HepG2 (cell line): ENCODE measurements at regions not wholly inside any gene's neighbourhood (a gene's known extent, or its start where the extent isn't known, plus 50 kb on each side); places are given as distances from the start of the nearest gene placed in this dataset.

Source experiments
- ATAC-seq: fragments of 200-7000 bp; cut with Tn5 transposase; 3 replicates; pipeline ENCODE4 v1.9.1; 2020; ENCODE audit warnings: mild to moderate bottlenecking, moderate library complexity
- BruUV-seq: library from RNA; stranded (reverse); fragments of 400-500 nt; replicated peaks from 2 replicates; lab custom pipeline; 2021; lab: Mats Ljungman, UMichigan
- CTCF ChIA-PET: fragments of 300-600 bp; formaldehyde crosslinking; extraction: SDS; loops from one replicate; lab custom pipeline; 2021; ENCODE audit warnings: low total read pairs, inconsistent platforms, low intra/inter-chr PET ratio; lab: Yijun Ruan, JAX
- POLR2A ChIA-PET: fragments of 350-600 bp; sonication (Branson Sonifier 250); formaldehyde crosslinking; loops from one replicate; lab custom pipeline; 2020; ENCODE audit warnings: antibody characterized with exemption, inconsistent platforms; lab: Yijun Ruan, JAX
- DNase-seq: peaks from one replicate; pipeline ENCODE4 v3.0.0-alpha.2; 2015; ENCODE audit warnings: low spot score
- FAIRE-seq: peaks from 3 replicates; lab custom pipeline; 2011; peaks lifted over from hg19 to GRCh38; lab: Jason Lieb, UNC
- H2AFZ ChIP-seq: one replicate; pipeline ENCODE4 v1.6.1; 2011; ENCODE audit warnings: low read length, inconsistent platforms
- H3K27ac ChIP-seq: fragments of 300-600 bp; 3 replicates; pipeline ENCODE4 v1.8.0; 2011; ENCODE audit warnings: mixed run types, mild to moderate bottlenecking, mixed read lengths, low read length, inconsistent platforms; ENCODE audit not compliant: insufficient read depth; ENCODE audit errors: extremely low read length
- H3K27me3 ChIP-seq, 2 experiments: fragments of 200-600 bp in 1 of 2; 2 replicates in 1 of 2; 3 replicates in 1 of 2; pipeline versions ENCODE4 v1.6.0 to v1.8.0; 2011; ENCODE audit warnings: low read length in 2 of 2, mild to moderate bottlenecking in 2 of 2, moderate library complexity in 2 of 2, inconsistent platforms in 1 of 2; ENCODE audit not compliant: insufficient read depth in 2 of 2, control insufficient read depth in 1 of 2
- H3K36me3 ChIP-seq, 2 experiments: fragments of 200-600 bp in 1 of 2; replicated peaks in 1 of 2; 2 replicates in 1 of 2; 3 replicates in 1 of 2; pipeline versions ENCODE4 v1.5.1 to v1.8.0; 2011; ENCODE audit warnings: low read length in 2 of 2, inconsistent platforms in 1 of 2; ENCODE audit not compliant: insufficient read depth in 2 of 2, control insufficient read depth in 1 of 2
- H3K4me1 ChIP-seq: 2 replicates; pipeline ENCODE4 v1.5.1; 2012; ENCODE audit warnings: low read length, inconsistent platforms; ENCODE audit not compliant: insufficient read depth
- H3K4me2 ChIP-seq: 2 replicates; pipeline ENCODE4 v1.6.0; 2011; ENCODE audit warnings: low read depth, low read length, inconsistent platforms
- H3K4me3 ChIP-seq, 3 experiments: fragments of 200-600 bp in 1 of 3; sonication (generic), shearing (Covaris generic) in 1 of 3; replicated peaks in 1 of 3; 2 replicates each; pipeline ENCODE4 v1.5.1; 2011 to 2016; ENCODE audit warnings: low read length in 3 of 3, inconsistent platforms in 2 of 3, low read depth in 2 of 3, mild to moderate bottlenecking in 2 of 3, control low read depth in 1 of 3, mixed read lengths in 1 of 3; ENCODE audit not compliant: insufficient read depth in 1 of 3
- H3K79me2 ChIP-seq: one replicate; pipeline ENCODE4 v1.6.1; 2011; ENCODE audit warnings: low read length, inconsistent platforms; ENCODE audit not compliant: insufficient read depth
- H3K9ac ChIP-seq: 2 replicates; pipeline ENCODE4 v1.6.0; 2011; ENCODE audit warnings: mild to moderate bottlenecking, low read depth, low read length, inconsistent platforms; ENCODE audit not compliant: insufficient read depth
- H3K9me3 ChIP-seq: 2 replicates; pipeline ENCODE4 v1.5.1; 2012; ENCODE audit warnings: mild to moderate bottlenecking, low read length
- H4K20me1 ChIP-seq: 2 replicates; pipeline ENCODE4 v1.6.0; 2011; ENCODE audit warnings: inconsistent platforms, mild to moderate bottlenecking, low read length, moderate library complexity; ENCODE audit not compliant: insufficient read depth
- DNMT1 ChIP-seq: sonication (generic); formaldehyde crosslinking; IDR thresholded peaks from 2 replicates; pipeline ENCODE4 v1.5.1; 2020; ENCODE audit warnings: mild to moderate bottlenecking, missing genetic modification reagents
- IKZF4 ChIP-seq: sonication (generic); formaldehyde crosslinking; IDR thresholded peaks from 2 replicates; pipeline ENCODE4 v1.5.1; 2020; ENCODE audit warnings: borderline replicate concordance, mild to moderate bottlenecking, low read depth, missing genetic modification reagents; ENCODE audit errors: not compliant biosample characterization
- IRX3 ChIP-seq: sonication (generic); formaldehyde crosslinking; IDR thresholded peaks from 2 replicates; pipeline ENCODE4 v1.8.1; 2023; ENCODE audit warnings: mild to moderate bottlenecking, low read depth, missing genetic modification reagents, borderline replicate concordance
- MIER2 ChIP-seq: IDR thresholded peaks from 2 replicates; pipeline ENCODE4 v1.6.1; 2016; ENCODE audit warnings: missing biosample characterization, missing genetic modification reagents
- NCOA1 ChIP-seq: sonication (generic); formaldehyde crosslinking; IDR thresholded peaks from 2 replicates; pipeline ENCODE4 v1.9.0; 2021; ENCODE audit warnings: missing genetic modification reagents
- SALL2 ChIP-seq: sonication (generic); formaldehyde crosslinking; IDR thresholded peaks from 2 replicates; pipeline ENCODE4 v1.8.1; 2023; ENCODE audit warnings: mild to moderate bottlenecking, missing genetic modification reagents, inconsistent platforms
- SOX13 ChIP-seq, 3 experiments: fragments of 450-650 bp in 1 of 3; sonication (generic) in 1 of 3; formaldehyde crosslinking in 1 of 3; IDR thresholded peaks in 2 of 3; conservative IDR thresholded peaks in 1 of 3; 2 replicates each; pipeline versions ENCODE4 v1.5.0 to v1.6.1; 2016 to 2020; ENCODE audit warnings: antibody characterized with exemption in 1 of 3, mild to moderate bottlenecking in 1 of 3, missing compliant biosample characterization in 1 of 3, missing genetic modification reagents in 1 of 3, moderate library complexity in 1 of 3
- TCF7L2 ChIP-seq: IDR thresholded peaks from 2 replicates; pipeline ENCODE4 v1.6.1; 2011; ENCODE audit warnings: mild to moderate bottlenecking, low read depth, low read length, moderate library complexity
- TGIF2 ChIP-seq: IDR thresholded peaks from 2 replicates; pipeline ENCODE4 v1.6.1; 2016; ENCODE audit warnings: control low read depth, missing compliant biosample characterization
- U2AF2 ChIP-seq: fragments of 200-400 bp; formaldehyde crosslinking; IDR thresholded peaks from 2 replicates; pipeline ENCODE4 v1.6.1; 2017; ENCODE audit warnings: low read depth, mild to moderate bottlenecking, low read length
- ZBTB7A ChIP-seq: sonication (generic); formaldehyde crosslinking; IDR thresholded peaks from 2 replicates; pipeline ENCODE4 v1.8.0; 2022; ENCODE audit warnings: mild to moderate bottlenecking, missing genetic modification reagents
- ZNF225 ChIP-seq: sonication (generic); formaldehyde crosslinking; IDR thresholded peaks from 2 replicates; pipeline ENCODE4 v1.4.0; 2020; ENCODE audit warnings: mild to moderate bottlenecking, missing genetic modification reagents
- ZNF317 ChIP-seq: sonication (generic); formaldehyde crosslinking; IDR thresholded peaks from 2 replicates; pipeline ENCODE4 v1.5.0; 2020; ENCODE audit warnings: mild to moderate bottlenecking, missing genetic modification reagents
- ZNF746 ChIP-seq: sonication (generic); formaldehyde crosslinking; IDR thresholded peaks from 2 replicates; pipeline ENCODE4 v1.8.0; 2022; ENCODE audit warnings: mild to moderate bottlenecking, missing genetic modification reagents
- WGBS: methylation state at CpG from one replicate; pipeline ENCODE4 v1.1.6; 2017; ENCODE audit warnings: low lambda C conversion rate; 5-methylcytosine and 5-hydroxymethylcytosine counted together
- in situ Hi-C: cut with HindIII; loops from 2 replicates; pipeline ENCODE4 v1.10.0; 2017; ENCODE audit warnings: low pct_unique_long_range_greater_than_20kb; ENCODE audit not compliant: extremely low pct_ligation_motif_present
- intact Hi-C: fragments of 100-400 bp; cut with micrococcal nuclease; formaldehyde crosslinking; loops from one replicate; pipeline ENCODE4 v1.10.0; 2022; ENCODE audit not compliant: unreplicated experiment
- TF ChIP-seq, protein P1 (sequence below): IDR thresholded peaks from 2 replicates; pipeline ENCODE4 v1.6.1; 2018; ENCODE audit warnings: missing genetic modification reagents
- TF ChIP-seq, protein P2 (sequence below): sonication (generic); formaldehyde crosslinking; IDR thresholded peaks from 2 replicates; pipeline ENCODE4 v1.8.1; 2023; ENCODE audit warnings: mild to moderate bottlenecking, missing genetic modification reagents
- TF ChIP-seq, protein P3 (sequence below): sonication (generic); formaldehyde crosslinking; IDR thresholded peaks from 2 replicates; pipeline ENCODE4 v1.4.0; 2020; ENCODE audit warnings: missing genetic modification reagents; ENCODE audit errors: not compliant biosample characterization

DNA sequence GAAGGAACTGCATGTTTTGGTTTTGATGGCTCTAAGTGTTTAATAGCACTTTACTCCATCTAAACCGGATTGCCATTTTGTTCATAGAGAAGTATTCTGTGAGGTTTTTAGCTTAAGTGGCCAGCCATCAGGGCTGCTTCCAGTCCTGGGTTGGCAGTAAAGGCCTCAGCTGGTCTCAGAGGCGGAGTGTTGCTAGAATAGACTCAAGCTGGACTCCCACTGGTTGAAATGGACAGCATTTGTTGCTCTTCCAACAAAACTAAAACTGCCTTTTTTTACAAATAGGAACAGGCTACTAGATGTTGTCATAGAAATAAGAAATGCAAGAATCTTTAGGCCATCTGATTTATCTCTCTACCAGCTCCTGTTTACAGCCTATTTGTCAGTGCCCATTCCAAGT is 126.4 kb downstream of the MAIP1 start:
- POLR2A ChIA-PET: interaction anchor here (0.6 kb wide), 1 partner anchor 400 kb away, joined by 4 read pairs; no protein-coding TSS in a partner anchor
- in situ Hi-C loops: no loop called here
- no TSS peak for BruUV-seq

More for the DNA sequence above, 126.4 kb downstream of the MAIP1 start:
- peaks cover 1 to 27% of the 10 kb centered on the region in 2 experiments; a peak in 4 of 5 replicates for H3K27me3 ChIP-seq
- no peaks in the 10 kb centered on the region for H4K20me1 ChIP-seq
- no peaks in the 10 kb centered on the region for H3K36me3 ChIP-seq
- DNase-seq (no peak), FAIRE-seq (no peak), ATAC-seq (no peak)
- H2AFZ ChIP-seq: no peak overlapping the region
- H3K4me1 ChIP-seq: peaks cover 14% of the 10 kb centered on the region
- intact Hi-C loops: no loop called here
- H3K79me2 ChIP-seq: no peaks in the 10 kb centered on the region
- no peak overlapping the region for H3K4me3 ChIP-seq
- WGBS: 31% methylated on average over 2 of the region's 2 CpGs
- no peak overlapping the region for H3K4me2 ChIP-seq
- CTCF ChIA-PET: no interaction called here
- H3K27ac ChIP-seq: no peak overlapping the region
- TF ChIP-seq U2AF2: no peak
- TF ChIP-seq, protein P1, sequence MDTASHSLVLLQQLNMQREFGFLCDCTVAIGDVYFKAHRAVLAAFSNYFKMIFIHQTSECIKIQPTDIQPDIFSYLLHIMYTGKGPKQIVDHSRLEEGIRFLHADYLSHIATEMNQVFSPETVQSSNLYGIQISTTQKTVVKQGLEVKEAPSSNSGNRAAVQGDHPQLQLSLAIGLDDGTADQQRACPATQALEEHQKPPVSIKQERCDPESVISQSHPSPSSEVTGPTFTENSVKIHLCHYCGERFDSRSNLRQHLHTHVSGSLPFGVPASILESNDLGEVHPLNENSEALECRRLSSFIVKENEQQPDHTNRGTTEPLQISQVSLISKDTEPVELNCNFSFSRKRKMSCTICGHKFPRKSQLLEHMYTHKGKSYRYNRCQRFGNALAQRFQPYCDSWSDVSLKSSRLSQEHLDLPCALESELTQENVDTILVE (CRISPR knock-in tag): no peak
- no peak for TF ChIP-seq SALL2
- TF ChIP-seq DNMT1 (CRISPR knock-in tag): no peak
- TF ChIP-seq ZNF746 (CRISPR knock-in tag): no peak
- no peak for TF ChIP-seq SOX13 (IDR thresholded peaks at IDR 0.05)
- TF ChIP-seq SOX13 (CRISPR knock-in tag; conservative IDR thresholded peaks at IDR 0.05 in 1 of 2, IDR thresholded peaks at IDR 0.05 in 1 of 2): no peak
- TF ChIP-seq TGIF2: no peak
- no peak for TF ChIP-seq IRX3 (CRISPR knock-in tag)
- TF ChIP-seq IKZF4 (CRISPR knock-in tag): no peak
- TF ChIP-seq MIER2 (CRISPR knock-in tag): no peak
- TF ChIP-seq, protein P2, sequence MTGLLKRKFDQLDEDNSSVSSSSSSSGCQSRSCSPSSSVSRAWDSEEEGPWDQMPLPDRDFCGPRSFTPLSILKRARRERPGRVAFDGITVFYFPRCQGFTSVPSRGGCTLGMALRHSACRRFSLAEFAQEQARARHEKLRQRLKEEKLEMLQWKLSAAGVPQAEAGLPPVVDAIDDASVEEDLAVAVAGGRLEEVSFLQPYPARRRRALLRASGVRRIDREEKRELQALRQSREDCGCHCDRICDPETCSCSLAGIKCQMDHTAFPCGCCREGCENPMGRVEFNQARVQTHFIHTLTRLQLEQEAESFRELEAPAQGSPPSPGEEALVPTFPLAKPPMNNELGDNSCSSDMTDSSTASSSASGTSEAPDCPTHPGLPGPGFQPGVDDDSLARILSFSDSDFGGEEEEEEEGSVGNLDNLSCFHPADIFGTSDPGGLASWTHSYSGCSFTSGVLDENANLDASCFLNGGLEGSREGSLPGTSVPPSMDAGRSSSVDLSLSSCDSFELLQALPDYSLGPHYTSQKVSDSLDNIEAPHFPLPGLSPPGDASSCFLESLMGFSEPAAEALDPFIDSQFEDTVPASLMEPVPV: no peak
- TF ChIP-seq NCOA1 (CRISPR knock-in tag): no peak
- no peak for TF ChIP-seq ZBTB7A (CRISPR knock-in tag)
- TF ChIP-seq ZNF225: no peak
- no peak for TF ChIP-seq TCF7L2
- TF ChIP-seq ZNF317 (CRISPR knock-in tag): no peak
- TF ChIP-seq, protein P3, sequence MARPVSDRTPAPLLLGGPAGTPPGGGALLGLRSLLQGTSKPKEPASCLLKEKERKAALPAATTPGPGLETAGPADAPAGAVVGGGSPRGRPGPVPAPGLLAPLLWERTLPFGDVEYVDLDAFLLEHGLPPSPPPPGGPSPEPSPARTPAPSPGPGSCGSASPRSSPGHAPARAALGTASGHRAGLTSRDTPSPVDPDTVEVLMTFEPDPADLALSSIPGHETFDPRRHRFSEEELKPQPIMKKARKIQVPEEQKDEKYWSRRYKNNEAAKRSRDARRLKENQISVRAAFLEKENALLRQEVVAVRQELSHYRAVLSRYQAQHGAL (CRISPR knock-in tag): no peak
- TF ChIP-seq, all 625 proteins: peak for 0
- Histone ChIP-seq H3K9me3 (no peaks in the 10 kb centered on the region), H3K9ac (no peak overlapping the region)
